ENCODE measurements at regions not wholly inside any gene's neighbourhood (a gene's known extent, or its start where the extent isn't known, plus 50 kb on each side); places are given as distances from the start of the nearest gene placed in this dataset.

- Histone ChIP-seq H3K9me3 (ENCODE audit: low read length) (no peaks in the 10 kb centered on the region), H3K9ac (ENCODE audit: low read length) (no peak overlapping the region), H2AFZ (ENCODE audit: low read length) (no peak overlapping the region), H3K36me3 (ENCODE audit: insufficient read depth, low read length) (no peaks in the 10 kb centered on the region), H3K9me2 (ENCODE audit: low read depth, low read length) (no peaks in the 10 kb centered on the region), H3K27ac (ENCODE audit: low read depth, low read length, poor library complexity, severe bottlenecking) (no peak overlapping the region), H3K4me3 (ENCODE audit: low read depth, low read length, poor library complexity, severe bottlenecking) (no peak overlapping the region), H3K27me3 (ENCODE audit: insufficient read depth, low read length) (no peaks in the 10 kb centered on the region), H3K4me1 (ENCODE audit: insufficient read depth, low read length, severe bottlenecking) (no peaks in the 10 kb centered on the region), H4K20me1 (ENCODE audit: insufficient read depth, low read length) (no peaks in the 10 kb centered on the region), H3K79me2 (ENCODE audit: insufficient read depth, low read length) (no peaks in the 10 kb centered on the region), H3F3A (ENCODE audit: insufficient read depth, low read length) (no peaks in the 10 kb centered on the region), H3K4me2 (ENCODE audit: low read length) (no peak overlapping the region)
- no peak for TF ChIP-seq CTCF (IDR thresholded peaks at IDR 0.05; ENCODE audit: low read length)
- TF ChIP-seq EZH2 (IDR thresholded peaks at IDR 0.05; ENCODE audit: borderline replicate concordance, low read length) = no peak
Measured at GRCh38 chr6:139510040-139510790, 135.8 kb upstream of the CITED2 start.

- Histone ChIP-seq H3K9me3 (ENCODE audit: low read length) (no peaks in the 10 kb centered on the region), H3K79me2 (ENCODE audit: insufficient read depth, low read length) (no peaks in the 10 kb centered on the region), H4K20me1 (ENCODE audit: insufficient read depth, low read length) (no peaks in the 10 kb centered on the region), H3K36me3 (ENCODE audit: insufficient read depth, low read length) (no peaks in the 10 kb centered on the region), H3K4me3 (ENCODE audit: low read depth, low read length, poor library complexity, severe bottlenecking) (no peak overlapping the region), H2AFZ (ENCODE audit: low read length) (no peak overlapping the region), H3F3A (ENCODE audit: insufficient read depth, low read length) (no peaks in the 10 kb centered on the region), H3K9me2 (ENCODE audit: low read depth, low read length) (no peaks in the 10 kb centered on the region), H3K9ac (ENCODE audit: low read length) (no peak overlapping the region), H3K4me2 (ENCODE audit: low read length) (no peak overlapping the region), H3K27me3 (ENCODE audit: insufficient read depth, low read length) (no peaks in the 10 kb centered on the region), H3K27ac (ENCODE audit: low read depth, low read length, poor library complexity, severe bottlenecking) (no peak overlapping the region), H3K4me1 (ENCODE audit: insufficient read depth, low read length, severe bottlenecking) (no peaks in the 10 kb centered on the region)
- TF ChIP-seq EZH2 (IDR thresholded peaks at IDR 0.05; ENCODE audit: borderline replicate concordance, low read length) = no peak
- TF ChIP-seq CTCF (IDR thresholded peaks at IDR 0.05; ENCODE audit: low read length) = no peak
Measured at GRCh38 chr6:139509167-139509566, 134.7 kb upstream of the CITED2 start.

GRCh38 chr6:139508576-139508975, 134.1 kb upstream of the CITED2 start:
- no peaks in the 10 kb centered on the region for H3F3A ChIP-seq (ENCODE audit: insufficient read depth, low read length)
- H3K4me3 ChIP-seq (ENCODE audit: low read depth, low read length, poor library complexity, severe bottlenecking) = no peak overlapping the region
- no peaks in the 10 kb centered on the region for H3K9me3 ChIP-seq (ENCODE audit: low read length)
- H3K4me2 ChIP-seq (ENCODE audit: low read length) = no peak overlapping the region
- no peaks in the 10 kb centered on the region for H3K36me3 ChIP-seq (ENCODE audit: insufficient read depth, low read length)
- no peak overlapping the region for H3K9ac ChIP-seq (ENCODE audit: low read length)
- no peaks in the 10 kb centered on the region for H4K20me1 ChIP-seq (ENCODE audit: insufficient read depth, low read length)
- H2AFZ ChIP-seq (ENCODE audit: low read length) = no peak overlapping the region
- no peaks in the 10 kb centered on the region for H3K27me3 ChIP-seq (ENCODE audit: insufficient read depth, low read length)
- H3K79me2 ChIP-seq (ENCODE audit: insufficient read depth, low read length) = no peaks in the 10 kb centered on the region
- no peaks in the 10 kb centered on the region for H3K9me2 ChIP-seq (ENCODE audit: low read depth, low read length)
- no peaks in the 10 kb centered on the region for H3K4me1 ChIP-seq (ENCODE audit: insufficient read depth, low read length, severe bottlenecking)
- no peak overlapping the region for H3K27ac ChIP-seq (ENCODE audit: low read depth, low read length, poor library complexity, severe bottlenecking)
- TF ChIP-seq CTCF (IDR thresholded peaks at IDR 0.05; ENCODE audit: low read length) (no peak), EZH2 (IDR thresholded peaks at IDR 0.05; ENCODE audit: borderline replicate concordance, low read length) (no peak)
